ENCODE measurements at regions not wholly inside any gene's neighbourhood (a gene's known extent, or its start where the extent isn't known, plus 50 kb on each side); places are given as distances from the start of the nearest gene placed in this dataset.

- H3K27ac ChIP-seq: no peak overlapping the region
- WGBS, 2 donors: 86 to 90% methylated on average over 3 of the region's 3 CpGs
- H3K9me3 ChIP-seq: no peaks in the 10 kb centered on the region
- H3K4me3 ChIP-seq (replicated peaks in 1 of 3): no peak overlapping the region
- DNase-seq: no peak
- no peak for TF ChIP-seq CTCF (IDR thresholded peaks at IDR 0.05)
- no peak for TF ChIP-seq POLR2A (IDR thresholded peaks at IDR 0.05)
- no peaks in the 10 kb centered on the region for H3K27me3 ChIP-seq
- H3K4me1 ChIP-seq: peaks cover 27 to 54% of the 10 kb centered on the region in 2 donors
- intact Hi-C loops (cut with DNase I): no loop called here
- H3K36me3 ChIP-seq: no peaks in the 10 kb centered on the region
Measured at GRCh38 chr18:46257366-46257765, 153.2 kb downstream of the HAUS1 start.

GRCh38 chr18:46260016-46260878 is 156.1 kb downstream of the HAUS1 start:
- no peak overlapping the region for H3K4me3 ChIP-seq (replicated peaks in 1 of 3)
- H3K27ac ChIP-seq: peak overlapping the region; percentile 77 to 91 (median 88)
- TF ChIP-seq CTCF (IDR thresholded peaks at IDR 0.05) (no peak), POLR2A (IDR thresholded peaks at IDR 0.05) (peak in 1 of 2 donors; percentile 22)
- intact Hi-C loops (cut with DNase I): no loop called here
- H3K36me3 ChIP-seq: no peaks in the 10 kb centered on the region
- WGBS, 2 donors: 58 to 63% methylated on average over 4 of the region's 4 CpGs
- peaks cover 27 to 61% of the 10 kb centered on the region in 2 donors for H3K4me1 ChIP-seq
- no peaks in the 10 kb centered on the region for H3K27me3 ChIP-seq
- H3K9me3 ChIP-seq: no peaks in the 10 kb centered on the region
- no peak for DNase-seq

GRCh38 chr18:46260879-46261143 is 156.6 kb downstream of the HAUS1 start:
- Histone ChIP-seq H3K4me1 (peaks cover 27 to 66% of the 10 kb centered on the region in 2 donors), H3K4me3 (replicated peaks in 1 of 3) (no peak overlapping the region), H3K9me3 (no peaks in the 10 kb centered on the region), H3K27ac (peak overlapping the region; percentile 77 to 91 (median 88)), H3K27me3 (no peaks in the 10 kb centered on the region), H3K36me3 (no peaks in the 10 kb centered on the region)
- intact Hi-C loops (cut with DNase I): no loop called here
- 38 to 46% methylated on average over 3 of the region's 3 CpGs for WGBS, 2 donors
- no peak for TF ChIP-seq CTCF (IDR thresholded peaks at IDR 0.05)
- no peak for TF ChIP-seq POLR2A (IDR thresholded peaks at IDR 0.05)
- no peak for DNase-seq

- Histone ChIP-seq H3K9me3 (no peaks in the 10 kb centered on the region), H3K27ac (peak overlapping the region; percentile 77 to 91 (median 88)), H3K27me3 (no peaks in the 10 kb centered on the region), H3K36me3 (no peaks in the 10 kb centered on the region), H3K4me1 (peaks cover 27 to 66% of the 10 kb centered on the region in 2 donors), H3K4me3 (replicated peaks in 1 of 3) (no peak overlapping the region)
- WGBS, 2 donors: 71 to 91% methylated on average over 1 of the region's 1 CpG
- DNase-seq: no peak
- intact Hi-C loops (cut with DNase I): no loop called here
- no peak for TF ChIP-seq CTCF (IDR thresholded peaks at IDR 0.05)
- no peak for TF ChIP-seq POLR2A (IDR thresholded peaks at IDR 0.05)
Measured at GRCh38 chr18:46261799-46262198, 157.6 kb downstream of the HAUS1 start.

- intact Hi-C loops (cut with DNase I): no loop called here
- Histone ChIP-seq H3K27ac (peak overlapping the region in 2 of 3 donors; percentile 43 to 60), H3K9me3 (no peaks in the 10 kb centered on the region), H3K27me3 (no peaks in the 10 kb centered on the region), H3K4me3 (replicated peaks in 1 of 3) (no peak overlapping the region), H3K36me3 (no peaks in the 10 kb centered on the region), H3K4me1 (peaks cover 27 to 66% of the 10 kb centered on the region in 2 donors)
- WGBS, 2 donors: 79 to 92% methylated on average over 4 of the region's 4 CpGs
- TF ChIP-seq POLR2A (IDR thresholded peaks at IDR 0.05) (no peak), CTCF (IDR thresholded peaks at IDR 0.05) (no peak)
- DNase-seq: no peak
Measured at GRCh38 chr18:46262856-46263255, 158.7 kb downstream of the HAUS1 start.

Data from thyroid gland (tissue), 4 donors.